ENCODE measurements at regions not wholly inside any gene's neighbourhood (a gene's known extent, or its start where the extent isn't known, plus 50 kb on each side); places are given as distances from the start of the nearest gene placed in this dataset.

- POLR2A ChIA-PET = no interaction called here
- CTCF ChIA-PET = interaction anchor here (0.7 to 1.1 kb wide), 2 partner anchors 62 to 185 kb away, joined by 3 to 4 read pairs; partner anchors contain the start of gene FOXD2
These were observed 185.1 kb downstream of the FOXD2 start for GRCh38 chr1:47622776-47623556.

GRCh38 chr1:47623557-47623940 is 185.7 kb downstream of the FOXD2 start:
- DNase-seq (ENCODE audit: extremely low spot score) = no peak
- TF ChIP-seq FOXA1 (IDR thresholded peaks at IDR 0.05) (no peak), FOXK2 (IDR thresholded peaks at IDR 0.05) (no peak), TARDBP (IDR thresholded peaks at IDR 0.05) (no peak), NFRKB (IDR thresholded peaks at IDR 0.05) (no peak)
- CTCF ChIA-PET = no interaction called here
- POLR2A ChIA-PET = no interaction called here

More at GRCh38 chr1:47622776-47623556, 185.1 kb downstream of the FOXD2 start:
- DNase-seq (ENCODE audit: extremely low spot score) = no peak
- no peak for TF ChIP-seq PKNOX1 (IDR thresholded peaks at IDR 0.05)
- no peak for TF ChIP-seq NFRKB (IDR thresholded peaks at IDR 0.05)
- no peak for TF ChIP-seq HDGF (IDR thresholded peaks at IDR 0.05; ENCODE audit: borderline replicate concordance)
- no peak for TF ChIP-seq FOXM1 (IDR thresholded peaks at IDR 0.05; ENCODE audit: borderline replicate concordance)
- no peak for TF ChIP-seq FOXK2 (IDR thresholded peaks at IDR 0.05)
- no peak for TF ChIP-seq ZNF384 (IDR thresholded peaks at IDR 0.05)
- no peak for TF ChIP-seq ARNT (IDR thresholded peaks at IDR 0.05)
- TF ChIP-seq L3MBTL2 (conservative IDR thresholded peaks at IDR 0.05) = no peak
- TF ChIP-seq CTBP1 (IDR thresholded peaks at IDR 0.05; ENCODE audit: borderline replicate concordance) = no peak
- TF ChIP-seq BHLHE40 (IDR thresholded peaks at IDR 0.05; ENCODE audit: borderline replicate concordance) = no peak
- TF ChIP-seq SUZ12 (IDR thresholded peaks at IDR 0.05) = no peak
- no peak for TF ChIP-seq SP1 (IDR thresholded peaks at IDR 0.05)
- TF ChIP-seq LEF1 (IDR thresholded peaks at IDR 0.05; ENCODE audit: borderline replicate concordance) = no peak
- TF ChIP-seq TARDBP (IDR thresholded peaks at IDR 0.05) = no peak
- no peak for TF ChIP-seq ELF4 (IDR thresholded peaks at IDR 0.05)

- no peak for DNase-seq (ENCODE audit: extremely low spot score)
- ChIA-PET POLR2A (no interaction called here), CTCF (interaction anchor here (0.6 kb wide), 2 partner anchors 105 to 238 kb away, joined by 3 to 5 read pairs; no protein-coding TSS in a partner anchor)
- no peak for TF ChIP-seq ELF4 (IDR thresholded peaks at IDR 0.05)
- no peak for TF ChIP-seq L3MBTL2 (conservative IDR thresholded peaks at IDR 0.05)
- no peak for TF ChIP-seq ARNT (IDR thresholded peaks at IDR 0.05)
- TF ChIP-seq LEF1 (IDR thresholded peaks at IDR 0.05; ENCODE audit: borderline replicate concordance) = no peak
- TF ChIP-seq CTBP1 (IDR thresholded peaks at IDR 0.05; ENCODE audit: borderline replicate concordance) = no peak
- no peak for TF ChIP-seq SP1 (IDR thresholded peaks at IDR 0.05)
- TF ChIP-seq TARDBP (IDR thresholded peaks at IDR 0.05) = no peak
- TF ChIP-seq BHLHE40 (IDR thresholded peaks at IDR 0.05; ENCODE audit: borderline replicate concordance) = no peak
- TF ChIP-seq FOXK2 (IDR thresholded peaks at IDR 0.05) = no peak
- no peak for TF ChIP-seq FOXM1 (IDR thresholded peaks at IDR 0.05; ENCODE audit: borderline replicate concordance)
- TF ChIP-seq PKNOX1 (IDR thresholded peaks at IDR 0.05) = no peak
- no peak for TF ChIP-seq HDGF (IDR thresholded peaks at IDR 0.05; ENCODE audit: borderline replicate concordance)
- TF ChIP-seq ZNF384 (IDR thresholded peaks at IDR 0.05) = no peak
- no peak for TF ChIP-seq FOXA1 (IDR thresholded peaks at IDR 0.05)
- TF ChIP-seq SUZ12 (IDR thresholded peaks at IDR 0.05) = no peak
- no peak for TF ChIP-seq NFRKB (IDR thresholded peaks at IDR 0.05)
These were observed 186.7 kb downstream of the FOXD2 start for GRCh38 chr1:47624531-47624930.

- POLR2A ChIA-PET = interaction anchor here (0.9 kb wide), 1 partner anchor 82 kb away, joined by 3 read pairs; no protein-coding TSS in a partner anchor
These were observed 189.2 kb downstream of the FOXD2 start for GRCh38 chr1:47627016-47627415.

More at GRCh38 chr1:47627016-47627415, 189.2 kb downstream of the FOXD2 start:
- no peak for TF ChIP-seq SP1 (IDR thresholded peaks at IDR 0.05)
- TF ChIP-seq PKNOX1 (IDR thresholded peaks at IDR 0.05) = no peak
- no peak for TF ChIP-seq TARDBP (IDR thresholded peaks at IDR 0.05)
- no peak for TF ChIP-seq ELF4 (IDR thresholded peaks at IDR 0.05)
- TF ChIP-seq FOXA1 (IDR thresholded peaks at IDR 0.05) = no peak
- TF ChIP-seq ARNT (IDR thresholded peaks at IDR 0.05) = no peak
- TF ChIP-seq BHLHE40 (IDR thresholded peaks at IDR 0.05; ENCODE audit: borderline replicate concordance) = no peak
- TF ChIP-seq LEF1 (IDR thresholded peaks at IDR 0.05; ENCODE audit: borderline replicate concordance) = no peak
- TF ChIP-seq L3MBTL2 (conservative IDR thresholded peaks at IDR 0.05) = no peak
- TF ChIP-seq FOXM1 (IDR thresholded peaks at IDR 0.05; ENCODE audit: borderline replicate concordance) = no peak
- no peak for TF ChIP-seq SUZ12 (IDR thresholded peaks at IDR 0.05)
- no peak for TF ChIP-seq HDGF (IDR thresholded peaks at IDR 0.05; ENCODE audit: borderline replicate concordance)
- CTCF ChIA-PET = interaction anchor here (0.6 to 1.2 kb wide), 3 partner anchors 79 to 453 kb away, joined by 3 read pairs; no protein-coding TSS in a partner anchor
- DNase-seq (ENCODE audit: extremely low spot score) = no peak

Measured in HEK293T (cell line).